Endothelial cell of umbilical vein (primary cell): ENCODE measurements at regions not wholly inside any gene's neighbourhood (a gene's known extent, or its start where the extent isn't known, plus 50 kb on each side); places are given as distances from the start of the nearest gene placed in this dataset.

Experiments
- BruUV-seq: library from RNA; stranded (reverse); fragments of 400-500 nt; replicated peaks from 2 replicates; lab custom pipeline; 2021; lab: Mats Ljungman, UMichigan
- CTCF ChIA-PET: fragments of 300-600, 350-600 bp; sonication (Branson Sonifier 250); formaldehyde crosslinking; loops from one replicate; lab custom pipeline; 2021; ENCODE audit warnings: antibody characterized with exemption, inconsistent platforms; lab: Charles Lee
- POLR2A ChIA-PET: fragments of 300-600, 350-600 bp; sonication (Branson Sonifier 250); formaldehyde crosslinking; loops from one replicate; lab custom pipeline; 2021; ENCODE audit warnings: antibody characterized with exemption, inconsistent platforms; lab: Charles Lee
- DNase-seq: peaks from one replicate; pipeline ENCODE4 v3.0.0-alpha.2; 2011; ENCODE audit warnings: low read depth, low spot score
- FAIRE-seq: peaks from 2 replicates; lab custom pipeline; 2011; peaks lifted over from hg19 to GRCh38; lab: Jason Lieb, UNC
- H2AFZ ChIP-seq: 2 replicates; pipeline ENCODE4 v1.6.0; 2012; ENCODE audit warnings: low read depth, low read length, control low read depth, inconsistent platforms
- H3K27ac ChIP-seq: 2 replicates; pipeline ENCODE4 v1.5.1; 2011; ENCODE audit warnings: low read depth, mild to moderate bottlenecking, control low read depth, low read length, moderate library complexity; ENCODE audit not compliant: insufficient read depth
- H3K27me3 ChIP-seq, 2 experiments: 2 replicates each; pipeline versions ENCODE4 v1.6.0 to v1.6.1; 2011; ENCODE audit warnings: low read length in 2 of 2, mixed read lengths in 1 of 2; ENCODE audit not compliant: control insufficient read depth in 2 of 2, insufficient read depth in 2 of 2
- H3K36me3 ChIP-seq, 2 experiments: 2 replicates in 1 of 2; 3 replicates in 1 of 2; pipeline ENCODE4 v1.5.1; 2011; ENCODE audit warnings: low read length in 2 of 2, mild to moderate bottlenecking in 1 of 2, moderate library complexity in 1 of 2; ENCODE audit not compliant: control insufficient read depth in 2 of 2, insufficient read depth in 2 of 2; ENCODE audit errors: extremely low read depth in 1 of 2
- H3K4me1 ChIP-seq: 3 replicates; pipeline ENCODE4 v1.5.1; 2011; ENCODE audit warnings: mild to moderate bottlenecking, low read length; ENCODE audit not compliant: control insufficient read depth, insufficient read depth; ENCODE audit errors: extremely low read depth
- H3K4me2 ChIP-seq: 2 replicates; pipeline ENCODE4 v1.6.1; 2011; ENCODE audit warnings: low read length, control low read depth, mixed read lengths; ENCODE audit not compliant: insufficient read depth
- H3K4me3 ChIP-seq, 3 experiments: fragments of 200-600 bp in 1 of 3; sonication (generic), shearing (Covaris generic) in 1 of 3; replicated peaks in 1 of 3; 2 replicates each; pipeline ENCODE4 v1.5.1; 2011 to 2016; ENCODE audit warnings: control low read depth in 3 of 3, low read length in 3 of 3, mild to moderate bottlenecking in 2 of 3, inconsistent platforms in 1 of 3, low read depth in 1 of 3, moderate library complexity in 1 of 3; ENCODE audit not compliant: insufficient read depth in 1 of 3
- H3K79me2 ChIP-seq: 2 replicates; pipeline ENCODE4 v1.6.0; 2012; ENCODE audit warnings: low read length, inconsistent platforms; ENCODE audit not compliant: control insufficient read depth, insufficient read depth
- H3K9ac ChIP-seq: replicated peaks from 2 replicates; pipeline ENCODE3; 2011; ENCODE audit warnings: low read length, control low read depth; ENCODE audit not compliant: insufficient read depth; ENCODE audit errors: extremely low read depth
- H3K9me1 ChIP-seq: replicated peaks from 3 replicates; pipeline ENCODE4 v1.6.0; 2011; ENCODE audit warnings: mild to moderate bottlenecking, low read length; ENCODE audit not compliant: control insufficient read depth, insufficient read depth; ENCODE audit errors: extremely low read depth
- H3K9me3 ChIP-seq: replicated peaks from 2 replicates; pipeline ENCODE4 v1.5.1; 2012; ENCODE audit warnings: low read length, inconsistent platforms; ENCODE audit not compliant: control insufficient read depth, insufficient read depth
- H4K20me1 ChIP-seq: replicated peaks from 2 replicates; pipeline ENCODE3; 2011; ENCODE audit warnings: mild to moderate bottlenecking, low read length; ENCODE audit not compliant: control insufficient read depth, insufficient read depth; ENCODE audit errors: extremely low read depth
- EZH2 ChIP-seq: IDR thresholded peaks from 2 replicates; pipeline ENCODE4 v1.6.1; 2012; ENCODE audit warnings: borderline replicate concordance, low read depth, mild to moderate bottlenecking, moderate library complexity, low read length, inconsistent platforms; ENCODE audit not compliant: severe bottlenecking
- FOS ChIP-seq: IDR thresholded peaks from 2 replicates; pipeline ENCODE4 v1.6.1; 2011; ENCODE audit warnings: mild to moderate bottlenecking, low read length, moderate library complexity, borderline replicate concordance; ENCODE audit not compliant: insufficient read depth
- GATA2 ChIP-seq: IDR thresholded peaks from 2 replicates; pipeline ENCODE4 v1.7.0; 2011; ENCODE audit warnings: low read depth, mild to moderate bottlenecking, moderate library complexity, mixed read lengths, low read length; ENCODE audit not compliant: insufficient read length, insufficient read depth
- JUN ChIP-seq: IDR thresholded peaks from 2 replicates; pipeline ENCODE4 v1.6.1; 2011; ENCODE audit warnings: borderline replicate concordance, low read depth; ENCODE audit not compliant: insufficient read length, insufficient read depth
- MYC ChIP-seq: IDR thresholded peaks from one replicate; pipeline ENCODE4 v1.6.1; 2011; ENCODE audit warnings: mild to moderate bottlenecking, low read depth, low read length
- POLR2A ChIP-seq: IDR thresholded peaks from 2 replicates; pipeline ENCODE4 v1.6.1; 2012; ENCODE audit warnings: low read depth, mild to moderate bottlenecking, control low read depth, low read length
- POLR2AphosphoS5 ChIP-seq: IDR thresholded peaks from 2 replicates; pipeline ENCODE4 v1.6.1; 2012; ENCODE audit warnings: low read depth, mild to moderate bottlenecking, control low read depth, low read length, moderate library complexity; ENCODE audit not compliant: insufficient read depth
- dilution Hi-C: fragments of 300-500 bp; cut with MboI; formaldehyde crosslinking; loops from one replicate; pipeline ENCODE4 v1.15.0; 2019; ENCODE audit warnings: low sequenced_read_pairs; ENCODE audit not compliant: extremely low pct_ligation_motif_present
- intact Hi-C: fragments of 100-400 bp; cut with micrococcal nuclease; formaldehyde crosslinking; loops from one replicate; pipeline ENCODE4 v1.10.0; 2022
- TF ChIP-seq, protein P1 (sequence below): IDR thresholded peaks from 2 replicates; pipeline ENCODE4 v1.6.1; 2011; ENCODE audit not compliant: insufficient read depth, insufficient read length
- TF ChIP-seq, protein P2 (sequence below), 2 donors: IDR thresholded peaks; 1 replicate in 1 of 2; 2 replicates in 1 of 2; pipeline ENCODE4 v1.5.1; 2011; ENCODE audit warnings: low read length in 2 of 2, mild to moderate bottlenecking in 2 of 2, moderate library complexity in 2 of 2, control low read depth in 1 of 2, inconsistent platforms in 1 of 2, low read depth in 1 of 2; ENCODE audit not compliant: insufficient read depth in 1 of 2; ENCODE audit errors: extremely low read depth in 1 of 2

GRCh38 chr12:83801972-83802371 is 1110.6 kb downstream of the SLC6A15 start:
- no peak overlapping the region for H2AFZ ChIP-seq
- no peaks in the 10 kb centered on the region for H3K36me3 ChIP-seq
- H3K27me3 ChIP-seq = no peaks in the 10 kb centered on the region
- intact Hi-C loops (no loop called here), dilution Hi-C loops (no loop called here)
- no peak overlapping the region for H3K27ac ChIP-seq
- H3K4me2 ChIP-seq = no peak overlapping the region
- DNase-seq = no peak
- no peak overlapping the region for H3K9ac ChIP-seq
- H3K4me3 ChIP-seq = no peak overlapping the region
- no peaks in the 10 kb centered on the region for H3K4me1 ChIP-seq
- TF ChIP-seq, protein P1, sequence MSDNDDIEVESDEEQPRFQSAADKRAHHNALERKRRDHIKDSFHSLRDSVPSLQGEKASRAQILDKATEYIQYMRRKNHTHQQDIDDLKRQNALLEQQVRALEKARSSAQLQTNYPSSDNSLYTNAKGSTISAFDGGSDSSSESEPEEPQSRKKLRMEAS = no peak
- TF ChIP-seq EZH2 (no peak), POLR2AphosphoS5 (no peak), GATA2 (no peak)
- ChIA-PET POLR2A (no interaction called here), CTCF (no interaction called here)
- no peaks in the 10 kb centered on the region for H3K9me3 ChIP-seq
- FAIRE-seq = no peak
- no TSS peak for BruUV-seq
- no peaks in the 10 kb centered on the region for H3K9me1 ChIP-seq
- H4K20me1 ChIP-seq = no peaks in the 10 kb centered on the region
- H3K79me2 ChIP-seq = no peaks in the 10 kb centered on the region

- H3K27ac ChIP-seq = no peak overlapping the region
- TF ChIP-seq POLR2AphosphoS5 (no peak), FOS (no peak), MYC (no peak), EZH2 (no peak), JUN (no peak), POLR2A (no peak), GATA2 (no peak)
- TF ChIP-seq, protein P2, sequence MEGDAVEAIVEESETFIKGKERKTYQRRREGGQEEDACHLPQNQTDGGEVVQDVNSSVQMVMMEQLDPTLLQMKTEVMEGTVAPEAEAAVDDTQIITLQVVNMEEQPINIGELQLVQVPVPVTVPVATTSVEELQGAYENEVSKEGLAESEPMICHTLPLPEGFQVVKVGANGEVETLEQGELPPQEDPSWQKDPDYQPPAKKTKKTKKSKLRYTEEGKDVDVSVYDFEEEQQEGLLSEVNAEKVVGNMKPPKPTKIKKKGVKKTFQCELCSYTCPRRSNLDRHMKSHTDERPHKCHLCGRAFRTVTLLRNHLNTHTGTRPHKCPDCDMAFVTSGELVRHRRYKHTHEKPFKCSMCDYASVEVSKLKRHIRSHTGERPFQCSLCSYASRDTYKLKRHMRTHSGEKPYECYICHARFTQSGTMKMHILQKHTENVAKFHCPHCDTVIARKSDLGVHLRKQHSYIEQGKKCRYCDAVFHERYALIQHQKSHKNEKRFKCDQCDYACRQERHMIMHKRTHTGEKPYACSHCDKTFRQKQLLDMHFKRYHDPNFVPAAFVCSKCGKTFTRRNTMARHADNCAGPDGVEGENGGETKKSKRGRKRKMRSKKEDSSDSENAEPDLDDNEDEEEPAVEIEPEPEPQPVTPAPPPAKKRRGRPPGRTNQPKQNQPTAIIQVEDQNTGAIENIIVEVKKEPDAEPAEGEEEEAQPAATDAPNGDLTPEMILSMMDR (IDR thresholded peaks at IDR 0.05; ENCODE audit: extremely low read depth in 1 of 2, insufficient read depth in 1 of 2, low read depth in 1 of 2, low read length in 2 of 2) = no peak
- TF ChIP-seq, protein P1 = no peak
- no peaks in the 10 kb centered on the region for H3K79me2 ChIP-seq
- H3K9me1 ChIP-seq = no peaks in the 10 kb centered on the region
- H3K9ac ChIP-seq = no peak overlapping the region
- no peak overlapping the region for H3K4me2 ChIP-seq
- POLR2A ChIA-PET = no interaction called here
- H4K20me1 ChIP-seq = no peaks in the 10 kb centered on the region
- no TSS peak for BruUV-seq
- H3K36me3 ChIP-seq = no peaks in the 10 kb centered on the region
- intact Hi-C loops = no loop called here
- no peaks in the 10 kb centered on the region for H3K9me3 ChIP-seq
- dilution Hi-C loops = no loop called here
- H3K4me3 ChIP-seq = no peak overlapping the region
- no peaks in the 10 kb centered on the region for H3K4me1 ChIP-seq
- H3K27me3 ChIP-seq = no peaks in the 10 kb centered on the region
- CTCF ChIA-PET = no interaction called here
- peak; percentile 21 for FAIRE-seq
- no peak for DNase-seq
- no peak overlapping the region for H2AFZ ChIP-seq
These were observed 1112.6 kb downstream of the SLC6A15 start for GRCh38 chr12:83800022-83800421.
